OCI-LY1 (cell line): ENCODE measurements at regions not wholly inside any gene's neighbourhood (a gene's known extent, or its start where the extent isn't known, plus 50 kb on each side); places are given as distances from the start of the nearest gene placed in this dataset.

Source experiments
- CTCF ChIP-seq: fragments of 200-600 bp; sonication (generic), shearing (Covaris generic); IDR thresholded peaks from 2 replicates; pipeline ENCODE4 v1.5.1; 2017; ENCODE audit warnings: mild to moderate bottlenecking, antibody characterized with exemption, low read length, moderate library complexity, mixed read lengths
- EZH2 ChIP-seq: fragments of 200-600 bp; sonication (generic), shearing (Covaris generic); IDR thresholded peaks from 2 replicates; pipeline ENCODE4 v1.8.0; 2017; ENCODE audit warnings: borderline replicate concordance, mixed run types, mild to moderate bottlenecking, antibody characterized with exemption, low read length, moderate library complexity, mixed read lengths

GRCh38 chr4:41881981-41882624 lies 53.1 kb upstream of the TMEM33 start:
- TF ChIP-seq CTCF (no peak), EZH2 (no peak)
